GM18951 (cell line): ENCODE measurements at regions not wholly inside any gene's neighbourhood (a gene's known extent, or its start where the extent isn't known, plus 50 kb on each side); places are given as distances from the start of the nearest gene placed in this dataset.
"Not testable (repeated sequence)": the region's sequence is repeated elsewhere in the genome, so short reads cannot be mapped to it uniquely, and the experiment has no call there.

Experiments
- POLR2A ChIP-seq: IDR thresholded peaks from 4 replicates; pipeline ENCODE4 v1.6.1; 2011; ENCODE audit warnings: mild to moderate bottlenecking; ENCODE audit not compliant: insufficient read length, insufficient read depth; ENCODE audit errors: extremely low read depth
- in situ Hi-C: fragments of 300-500 bp; cut with MboI; formaldehyde crosslinking; loops from one replicate; pipeline ENCODE4 v1.12.0; 2022; ENCODE audit warnings: low sequenced_read_pairs, mixed read lengths, inconsistent platforms; ENCODE audit not compliant: unreplicated experiment

- in situ Hi-C loops, result no loop called here
- no peak for TF ChIP-seq POLR2A
Observed at GRCh38 chr15:35693286-35693685, 147.3 kb upstream of the DPH6 start.

- in situ Hi-C loops, result no loop called here
- no peak for TF ChIP-seq POLR2A
Observed at GRCh38 chr15:35693886-35694285, 147.9 kb upstream of the DPH6 start.

GRCh38 chr15:35695003-35695402 is 149.0 kb upstream of the DPH6 start:
- in situ Hi-C loops, result no loop called here
- no peak for TF ChIP-seq POLR2A

- TF ChIP-seq POLR2A, result no peak
- in situ Hi-C loops, result no loop called here
Observed at GRCh38 chr15:35696767-35697231, 150.8 kb upstream of the DPH6 start.

GRCh38 chr15:35697549-35698299 is 151.8 kb upstream of the DPH6 start:
- in situ Hi-C loops, result no loop called here
- no peak for TF ChIP-seq POLR2A

- no peak for TF ChIP-seq POLR2A
- in situ Hi-C loops, result no loop called here
Observed at GRCh38 chr15:35698331-35698730, 152.4 kb upstream of the DPH6 start.

- no peak for TF ChIP-seq POLR2A
- in situ Hi-C loops, result no loop called here
Observed at GRCh38 chr15:35698966-35699575, 153.1 kb upstream of the DPH6 start.

- in situ Hi-C loops, result not testable (repeated sequence)
Observed at GRCh38 chr15:35700091-35700593, 154.2 kb upstream of the DPH6 start.

GRCh38 chr15:35701402-35702046 is 155.6 kb upstream of the DPH6 start:
- in situ Hi-C loops, result no loop called here
- no peak for TF ChIP-seq POLR2A

GRCh38 chr15:35702946-35703495 is 157.1 kb upstream of the DPH6 start:
- TF ChIP-seq POLR2A, result no peak
- in situ Hi-C loops, result no loop called here

GRCh38 chr15:35705030-35705883 is 159.3 kb upstream of the DPH6 start:
- TF ChIP-seq POLR2A, result no peak
- in situ Hi-C loops, result no loop called here

GRCh38 chr15:35705884-35706585 is 160.1 kb upstream of the DPH6 start:
- TF ChIP-seq POLR2A, result no peak
- in situ Hi-C loops, result no loop called here
